ENCODE measurements at regions not wholly inside any gene's neighbourhood (a gene's known extent, or its start where the extent isn't known, plus 50 kb on each side); places are given as distances from the start of the nearest gene placed in this dataset.

DNA sequence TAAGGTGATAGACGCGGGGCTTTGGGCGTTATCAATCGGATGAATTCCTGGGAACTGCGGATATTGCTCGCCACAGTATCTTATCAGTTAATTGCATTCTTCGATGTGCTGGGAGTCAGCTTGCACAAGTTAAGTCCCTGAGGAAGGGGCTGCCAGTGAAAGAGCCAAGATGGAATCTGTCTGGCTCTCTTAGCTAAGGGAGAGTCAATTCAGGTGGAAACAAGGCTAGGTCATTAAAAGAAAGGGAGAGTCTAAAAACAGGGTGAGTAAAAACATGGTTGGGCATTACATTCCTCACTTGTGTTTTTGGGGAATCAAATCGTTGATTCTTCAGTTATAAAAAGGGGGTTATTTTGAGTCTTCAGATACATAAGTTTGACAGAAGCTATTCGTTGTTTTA lies 196.2 kb downstream of the OTOP1 start (continued):
- TF ChIP-seq, protein P1, sequence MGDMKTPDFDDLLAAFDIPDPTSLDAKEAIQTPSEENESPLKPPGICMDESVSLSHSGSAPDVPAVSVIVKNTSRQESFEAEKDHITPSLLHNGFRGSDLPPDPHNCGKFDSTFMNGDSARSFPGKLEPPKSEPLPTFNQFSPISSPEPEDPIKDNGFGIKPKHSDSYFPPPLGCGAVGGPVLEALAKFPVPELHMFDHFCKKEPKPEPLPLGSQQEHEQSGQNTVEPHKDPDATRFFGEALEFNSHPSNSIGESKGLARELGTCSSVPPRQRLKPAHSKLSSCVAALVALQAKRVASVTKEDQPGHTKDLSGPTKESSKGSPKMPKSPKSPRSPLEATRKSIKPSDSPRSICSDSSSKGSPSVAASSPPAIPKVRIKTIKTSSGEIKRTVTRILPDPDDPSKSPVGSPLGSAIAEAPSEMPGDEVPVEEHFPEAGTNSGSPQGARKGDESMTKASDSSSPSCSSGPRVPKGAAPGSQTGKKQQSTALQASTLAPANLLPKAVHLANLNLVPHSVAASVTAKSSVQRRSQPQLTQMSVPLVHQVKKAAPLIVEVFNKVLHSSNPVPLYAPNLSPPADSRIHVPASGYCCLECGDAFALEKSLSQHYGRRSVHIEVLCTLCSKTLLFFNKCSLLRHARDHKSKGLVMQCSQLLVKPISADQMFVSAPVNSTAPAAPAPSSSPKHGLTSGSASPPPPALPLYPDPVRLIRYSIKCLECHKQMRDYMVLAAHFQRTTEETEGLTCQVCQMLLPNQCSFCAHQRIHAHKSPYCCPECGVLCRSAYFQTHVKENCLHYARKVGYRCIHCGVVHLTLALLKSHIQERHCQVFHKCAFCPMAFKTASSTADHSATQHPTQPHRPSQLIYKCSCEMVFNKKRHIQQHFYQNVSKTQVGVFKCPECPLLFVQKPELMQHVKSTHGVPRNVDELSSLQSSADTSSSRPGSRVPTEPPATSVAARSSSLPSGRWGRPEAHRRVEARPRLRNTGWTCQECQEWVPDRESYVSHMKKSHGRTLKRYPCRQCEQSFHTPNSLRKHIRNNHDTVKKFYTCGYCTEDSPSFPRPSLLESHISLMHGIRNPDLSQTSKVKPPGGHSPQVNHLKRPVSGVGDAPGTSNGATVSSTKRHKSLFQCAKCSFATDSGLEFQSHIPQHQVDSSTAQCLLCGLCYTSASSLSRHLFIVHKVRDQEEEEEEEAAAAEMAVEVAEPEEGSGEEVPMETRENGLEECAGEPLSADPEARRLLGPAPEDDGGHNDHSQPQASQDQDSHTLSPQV (IDR thresholded peaks at IDR 0.05): peak; percentile 95
- 0 out of 2 replicates have a peak, but pooled peaks have one; percentile 4 for TF ChIP-seq CBFA2T3 (IDR thresholded peaks at IDR 0.05)
- TF ChIP-seq TCFL5 (CRISPR knock-in tag; conservative IDR thresholded peaks at IDR 0.05): peak; percentile 62; the same call in 1 of the 2 replicates
- TF ChIP-seq ZNF583 (CRISPR knock-in tag; IDR thresholded peaks at IDR 0.05): peak; percentile 82; the same call in 1 of the 2 replicates
- TF ChIP-seq ZBTB17 (CRISPR knock-in tag; IDR thresholded peaks at IDR 0.05): peak; percentile 79
- TF ChIP-seq, protein P2, sequence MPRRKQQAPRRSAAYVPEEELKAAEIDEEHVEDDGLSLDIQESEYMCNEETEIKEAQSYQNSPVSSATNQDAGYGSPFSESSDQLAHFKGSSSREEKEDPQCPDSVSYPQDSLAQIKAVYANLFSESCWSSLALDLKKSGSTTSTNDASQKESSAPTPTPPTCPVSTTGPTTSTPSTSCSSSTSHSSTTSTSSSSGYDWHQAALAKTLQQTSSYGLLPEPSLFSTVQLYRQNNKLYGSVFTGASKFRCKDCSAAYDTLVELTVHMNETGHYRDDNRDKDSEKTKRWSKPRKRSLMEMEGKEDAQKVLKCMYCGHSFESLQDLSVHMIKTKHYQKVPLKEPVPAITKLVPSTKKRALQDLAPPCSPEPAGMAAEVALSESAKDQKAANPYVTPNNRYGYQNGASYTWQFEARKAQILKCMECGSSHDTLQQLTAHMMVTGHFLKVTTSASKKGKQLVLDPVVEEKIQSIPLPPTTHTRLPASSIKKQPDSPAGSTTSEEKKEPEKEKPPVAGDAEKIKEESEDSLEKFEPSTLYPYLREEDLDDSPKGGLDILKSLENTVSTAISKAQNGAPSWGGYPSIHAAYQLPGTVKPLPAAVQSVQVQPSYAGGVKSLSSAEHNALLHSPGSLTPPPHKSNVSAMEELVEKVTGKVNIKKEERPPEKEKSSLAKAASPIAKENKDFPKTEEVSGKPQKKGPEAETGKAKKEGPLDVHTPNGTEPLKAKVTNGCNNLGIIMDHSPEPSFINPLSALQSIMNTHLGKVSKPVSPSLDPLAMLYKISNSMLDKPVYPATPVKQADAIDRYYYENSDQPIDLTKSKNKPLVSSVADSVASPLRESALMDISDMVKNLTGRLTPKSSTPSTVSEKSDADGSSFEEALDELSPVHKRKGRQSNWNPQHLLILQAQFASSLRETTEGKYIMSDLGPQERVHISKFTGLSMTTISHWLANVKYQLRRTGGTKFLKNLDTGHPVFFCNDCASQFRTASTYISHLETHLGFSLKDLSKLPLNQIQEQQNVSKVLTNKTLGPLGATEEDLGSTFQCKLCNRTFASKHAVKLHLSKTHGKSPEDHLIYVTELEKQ (CRISPR knock-in tag; IDR thresholded peaks at IDR 0.05): 0 out of 2 replicates have a peak, but pooled peaks have one; percentile 52
- 0 out of 2 replicates have a peak, but pooled peaks have one; percentile 60 for TF ChIP-seq ZNF197 (CRISPR knock-in tag; IDR thresholded peaks at IDR 0.05; ENCODE audit: low read depth)
- TF ChIP-seq, protein P3, sequence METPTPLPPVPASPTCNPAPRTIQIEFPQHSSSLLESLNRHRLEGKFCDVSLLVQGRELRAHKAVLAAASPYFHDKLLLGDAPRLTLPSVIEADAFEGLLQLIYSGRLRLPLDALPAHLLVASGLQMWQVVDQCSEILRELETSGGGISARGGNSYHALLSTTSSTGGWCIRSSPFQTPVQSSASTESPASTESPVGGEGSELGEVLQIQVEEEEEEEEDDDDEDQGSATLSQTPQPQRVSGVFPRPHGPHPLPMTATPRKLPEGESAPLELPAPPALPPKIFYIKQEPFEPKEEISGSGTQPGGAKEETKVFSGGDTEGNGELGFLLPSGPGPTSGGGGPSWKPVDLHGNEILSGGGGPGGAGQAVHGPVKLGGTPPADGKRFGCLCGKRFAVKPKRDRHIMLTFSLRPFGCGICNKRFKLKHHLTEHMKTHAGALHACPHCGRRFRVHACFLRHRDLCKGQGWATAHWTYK (CRISPR knock-in tag; IDR thresholded peaks at IDR 0.05): peak; percentile 95
- TF ChIP-seq ZNF766 (CRISPR knock-in tag; conservative IDR thresholded peaks at IDR 0.05): peak; percentile 48; the same call in 1 of the 2 replicates
- TF ChIP-seq ARID1B (IDR thresholded peaks at IDR 0.05): peak; percentile 54
- 0 out of 2 replicates have a peak, but pooled peaks have one; percentile 19 for TF ChIP-seq PML (IDR thresholded peaks at IDR 0.05; ENCODE audit: low read length)
- TF ChIP-seq, protein P4, sequence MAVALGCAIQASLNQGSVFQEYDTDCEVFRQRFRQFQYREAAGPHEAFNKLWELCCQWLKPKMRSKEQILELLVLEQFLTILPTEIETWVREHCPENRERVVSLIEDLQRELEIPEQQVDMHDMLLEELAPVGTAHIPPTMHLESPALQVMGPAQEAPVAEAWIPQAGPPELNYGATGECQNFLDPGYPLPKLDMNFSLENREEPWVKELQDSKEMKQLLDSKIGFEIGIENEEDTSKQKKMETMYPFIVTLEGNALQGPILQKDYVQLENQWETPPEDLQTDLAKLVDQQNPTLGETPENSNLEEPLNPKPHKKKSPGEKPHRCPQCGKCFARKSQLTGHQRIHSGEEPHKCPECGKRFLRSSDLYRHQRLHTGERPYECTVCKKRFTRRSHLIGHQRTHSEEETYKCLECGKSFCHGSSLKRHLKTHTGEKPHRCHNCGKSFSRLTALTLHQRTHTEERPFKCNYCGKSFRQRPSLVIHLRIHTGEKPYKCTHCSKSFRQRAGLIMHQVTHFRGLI (CRISPR knock-in tag; IDR thresholded peaks at IDR 0.05): peak; percentile 69; the same call in 1 of the 2 replicates
- TF ChIP-seq ZNF75A (CRISPR knock-in tag; IDR thresholded peaks at IDR 0.05): 0 out of 2 replicates have a peak, but pooled peaks have one; percentile 44
- peak; percentile 85 for TF ChIP-seq ZNF589 (CRISPR knock-in tag; IDR thresholded peaks at IDR 0.05; ENCODE audit: low read depth)
- 0 out of 2 replicates have a peak, but pooled peaks have one; percentile 32 for TF ChIP-seq GATAD2A (IDR thresholded peaks at IDR 0.05)
- TF ChIP-seq FOSL1 (tag; conservative IDR thresholded peaks at IDR 0.05): 0 out of 2 replicates have a peak, but pooled peaks have one; percentile 11
- TF ChIP-seq, protein P5, sequence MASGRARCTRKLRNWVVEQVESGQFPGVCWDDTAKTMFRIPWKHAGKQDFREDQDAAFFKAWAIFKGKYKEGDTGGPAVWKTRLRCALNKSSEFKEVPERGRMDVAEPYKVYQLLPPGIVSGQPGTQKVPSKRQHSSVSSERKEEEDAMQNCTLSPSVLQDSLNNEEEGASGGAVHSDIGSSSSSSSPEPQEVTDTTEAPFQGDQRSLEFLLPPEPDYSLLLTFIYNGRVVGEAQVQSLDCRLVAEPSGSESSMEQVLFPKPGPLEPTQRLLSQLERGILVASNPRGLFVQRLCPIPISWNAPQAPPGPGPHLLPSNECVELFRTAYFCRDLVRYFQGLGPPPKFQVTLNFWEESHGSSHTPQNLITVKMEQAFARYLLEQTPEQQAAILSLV (tag; IDR thresholded peaks at IDR 0.05): peak; percentile 64
- TF ChIP-seq CXXC5 (CRISPR knock-in tag; IDR thresholded peaks at IDR 0.05): peak; percentile 67

Measured in K562 (cell line).